COR-L47 (cell line): ENCODE measurements at regions not wholly inside any gene's neighbourhood (a gene's known extent, or its start where the extent isn't known, plus 50 kb on each side); places are given as distances from the start of the nearest gene placed in this dataset.
A peak's percentile ranks its signal among the peaks of the same experiment; 100 is the strongest.

ENCODE experiments used
- DNase-seq: peaks from one replicate; lab custom pipeline; 2025; lab: John Stamatoyannopoulos, UW

DNA sequence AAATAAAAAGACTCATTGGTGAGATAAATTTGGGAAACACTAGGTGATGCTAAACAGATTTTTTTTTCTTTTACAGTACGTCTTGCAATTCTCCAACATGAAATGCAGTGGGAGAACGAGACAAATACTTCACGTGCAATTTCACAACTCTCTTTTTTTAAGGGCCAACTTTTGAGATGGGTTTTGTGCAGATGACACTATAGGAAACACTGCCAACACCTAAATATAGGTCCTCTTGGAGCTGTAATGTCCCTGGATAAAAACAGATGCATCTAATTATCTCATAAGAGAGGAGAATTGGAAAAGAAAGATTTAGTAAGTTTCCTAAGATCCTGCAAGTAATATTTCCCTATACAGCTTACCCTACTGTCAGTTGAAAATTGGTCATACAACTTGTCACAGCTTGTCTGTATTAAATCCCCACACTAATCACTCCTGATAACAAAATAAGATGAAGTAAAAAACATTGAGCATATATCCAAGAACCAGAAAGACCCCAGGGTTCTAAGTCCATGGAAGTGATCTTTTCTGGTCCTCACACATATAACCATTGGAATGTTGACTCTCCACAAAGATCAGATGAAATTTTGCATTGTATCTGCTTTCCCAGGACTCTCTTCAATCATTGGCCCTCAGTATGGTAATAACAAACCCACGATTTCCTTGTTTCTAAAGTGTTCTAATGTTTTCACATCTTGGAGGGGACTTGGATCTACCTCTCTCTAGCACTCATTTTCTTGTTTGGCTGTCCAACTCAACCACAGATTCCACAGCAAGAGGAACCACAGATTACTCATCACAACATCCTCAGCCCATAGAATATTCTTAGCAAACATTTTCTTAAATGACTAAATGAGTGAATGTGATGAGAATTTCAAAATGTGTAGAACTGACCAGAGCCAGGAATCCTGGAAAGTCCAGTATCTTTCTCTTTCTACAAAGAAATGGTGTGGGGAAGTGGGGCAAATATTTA is 769.4 kb upstream of the USP15 start:
- DNase-seq: no peak

DNA sequence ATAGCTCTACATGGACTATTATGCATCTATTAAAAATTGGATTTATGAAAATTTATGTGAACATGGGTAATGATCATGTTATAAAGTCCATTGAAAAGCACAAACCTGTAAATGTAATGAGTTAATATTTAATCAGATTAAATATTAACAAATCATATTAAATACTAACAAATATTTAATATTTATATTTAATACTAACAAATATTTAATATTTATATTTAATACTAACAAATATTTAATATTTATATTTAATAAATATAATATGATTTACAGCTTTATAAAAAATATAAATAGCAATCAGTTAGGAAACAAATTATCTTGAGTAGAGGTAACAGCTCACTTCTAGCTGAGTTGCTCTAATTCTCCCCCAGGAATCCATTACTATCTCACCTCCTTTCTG is 758.0 kb upstream of the USP15 start:
- no peak for DNase-seq

DNA sequence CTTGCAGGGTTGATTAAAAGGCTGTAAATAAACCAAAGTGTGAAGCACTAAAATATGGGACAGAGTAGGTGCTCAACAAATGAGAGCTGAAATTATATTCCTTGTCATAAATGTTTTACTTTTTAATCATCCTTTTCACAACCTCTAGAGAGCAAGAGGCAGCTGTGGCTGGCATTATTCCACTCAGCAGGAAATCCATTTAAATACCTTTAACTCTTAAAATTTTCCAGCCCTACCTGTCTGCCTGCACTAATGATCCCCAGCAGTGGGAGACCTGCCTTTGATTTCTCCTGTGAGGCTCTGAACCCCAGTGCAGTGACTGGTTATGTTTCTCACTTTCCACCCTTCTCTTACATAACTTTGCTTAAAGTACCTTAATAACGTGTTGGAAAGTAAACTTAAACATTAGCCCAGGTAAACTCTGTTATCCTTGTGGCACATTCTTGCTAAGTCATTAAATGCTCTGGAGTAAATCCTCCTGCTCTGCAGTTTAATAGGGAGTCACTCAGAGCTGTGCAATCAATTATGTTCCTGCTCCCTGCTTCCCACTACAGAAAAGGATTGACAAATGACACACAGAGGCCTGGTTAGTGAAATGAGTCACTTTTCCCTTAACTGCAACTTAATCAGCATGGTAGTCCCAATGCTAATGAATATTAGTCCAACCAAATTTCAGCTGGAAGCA is 755.7 kb upstream of the USP15 start:
- DNase-seq: peak; percentile 8

DNA sequence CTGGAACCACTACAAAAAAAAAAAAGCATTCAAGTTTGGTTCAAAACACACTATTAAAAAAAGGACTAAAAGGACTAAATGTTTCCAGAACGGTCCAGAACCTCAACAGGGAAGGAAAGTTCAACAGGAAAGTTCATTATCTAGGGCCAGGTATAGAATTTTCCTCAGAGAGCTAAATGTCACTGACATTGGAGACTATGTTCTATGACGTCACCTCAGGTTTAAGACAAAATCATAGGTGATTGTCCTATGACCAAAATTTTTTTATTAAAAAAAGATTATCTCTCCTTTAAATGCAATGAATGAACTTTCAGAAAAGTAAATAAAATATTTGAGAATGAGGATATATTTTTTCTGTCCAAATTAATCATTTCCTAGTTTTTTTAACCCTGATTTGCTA is 746.7 kb upstream of the USP15 start:
- DNase-seq: no peak

DNA sequence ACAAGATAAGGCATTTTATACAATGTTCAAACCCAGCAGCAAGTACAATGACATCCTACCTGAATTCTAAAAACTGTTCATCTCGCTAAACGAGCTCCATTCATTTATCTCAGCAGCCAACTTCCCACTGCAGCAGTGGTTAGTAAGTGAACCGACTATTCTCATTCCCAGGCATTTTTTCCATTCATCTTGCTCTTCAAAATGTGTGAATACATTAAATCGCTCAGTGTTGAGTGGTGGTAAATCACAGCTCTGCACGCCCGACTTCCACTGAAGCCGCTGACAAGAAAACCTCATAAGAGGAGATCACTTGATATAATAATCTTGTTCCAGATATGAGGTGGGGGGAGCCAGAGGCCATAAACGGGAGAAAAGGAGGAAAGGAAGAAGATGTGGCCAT is 746.2 kb upstream of the USP15 start:
- no peak for DNase-seq

DNA sequence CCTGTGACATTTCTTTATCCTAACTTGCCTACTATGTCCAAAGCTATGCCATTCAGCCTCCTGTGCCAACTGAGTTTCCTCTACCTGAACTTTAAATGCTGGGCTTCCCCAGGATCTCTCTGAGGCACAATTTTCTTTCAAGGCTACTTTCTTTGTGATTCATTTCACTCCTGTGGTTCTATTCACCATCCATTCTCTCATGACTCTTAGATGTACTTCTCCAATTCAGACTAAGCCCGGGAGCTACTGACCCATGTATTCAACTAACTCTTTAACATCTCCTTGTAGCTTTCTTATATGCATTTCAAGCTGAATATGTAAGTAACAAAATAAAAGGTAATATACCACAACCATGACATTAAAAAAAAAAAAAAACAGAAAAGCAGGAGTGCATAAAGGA is 738.9 kb upstream of the USP15 start:
- DNase-seq: no peak

DNA sequence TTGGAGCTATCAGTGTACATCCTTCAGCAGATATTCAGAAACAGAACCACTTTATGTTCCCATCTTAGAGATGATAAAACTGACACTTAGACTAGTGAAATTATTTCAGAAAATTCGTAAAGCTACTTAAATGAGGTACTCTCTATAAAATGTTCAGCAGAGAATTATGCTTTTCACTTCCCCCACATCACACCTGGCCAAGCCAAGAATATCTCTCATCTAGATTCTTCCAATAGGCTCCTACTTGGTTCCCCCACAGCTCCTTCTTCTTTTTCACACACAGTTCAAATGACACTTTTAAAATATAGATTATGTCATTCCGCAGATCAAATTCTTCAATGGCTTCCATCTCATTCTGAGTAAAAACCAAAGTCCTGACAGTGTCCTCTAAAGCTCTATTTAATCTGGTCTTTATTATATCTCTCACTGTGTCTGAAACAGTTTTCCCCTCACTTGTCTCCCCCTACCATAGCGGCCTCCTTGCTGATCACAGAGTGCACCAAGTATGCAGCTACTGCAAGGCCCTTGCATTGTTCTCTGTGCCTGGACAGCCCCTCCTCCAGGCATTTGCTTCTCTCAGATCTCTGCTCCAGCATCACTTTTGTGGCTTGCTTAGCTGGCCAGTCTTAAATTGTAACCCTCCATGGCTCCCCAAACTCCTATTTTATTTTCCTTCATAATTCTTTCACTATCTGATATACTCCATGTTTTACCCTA is 736.8 kb upstream of the USP15 start:
- DNase-seq: no peak

DNA sequence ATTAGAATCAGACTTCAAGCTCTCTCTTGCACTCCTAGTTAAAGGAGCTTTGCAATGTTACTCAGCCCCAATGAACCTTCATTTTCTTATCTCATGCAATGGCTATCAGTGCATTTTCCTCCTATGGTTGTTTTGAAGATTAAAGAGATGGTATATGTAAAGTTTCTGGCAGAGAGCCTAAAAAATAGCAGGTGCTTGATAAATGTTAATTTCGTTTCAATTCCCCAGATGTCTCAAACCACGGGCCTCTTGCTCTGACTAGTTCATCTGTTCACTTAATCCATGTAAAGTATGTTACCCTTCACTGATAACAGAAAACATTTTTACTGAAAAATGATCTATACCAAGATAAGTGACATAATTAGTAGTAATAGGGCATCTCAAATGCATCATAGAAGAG is 735.4 kb upstream of the USP15 start:
- no peak for DNase-seq

DNA sequence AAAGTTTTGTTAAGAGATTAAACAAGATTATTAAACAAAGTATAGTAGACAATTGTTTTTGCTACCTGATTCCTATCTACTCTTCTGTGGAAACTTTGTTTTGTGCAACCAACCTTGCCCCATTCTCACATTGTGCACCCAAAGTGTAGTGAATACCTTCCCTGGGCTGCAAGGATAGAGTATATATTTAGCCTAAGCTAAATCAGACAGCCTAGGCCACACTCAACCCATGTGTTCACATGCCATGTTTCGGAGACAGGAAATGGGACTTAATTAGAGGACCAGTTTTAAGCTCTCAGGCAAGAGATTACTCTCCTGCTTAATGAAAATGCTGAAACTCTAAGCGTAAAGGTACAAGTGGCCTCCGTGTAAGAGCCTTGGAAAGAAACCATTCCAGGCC is 734.9 kb upstream of the USP15 start:
- DNase-seq: no peak

DNA sequence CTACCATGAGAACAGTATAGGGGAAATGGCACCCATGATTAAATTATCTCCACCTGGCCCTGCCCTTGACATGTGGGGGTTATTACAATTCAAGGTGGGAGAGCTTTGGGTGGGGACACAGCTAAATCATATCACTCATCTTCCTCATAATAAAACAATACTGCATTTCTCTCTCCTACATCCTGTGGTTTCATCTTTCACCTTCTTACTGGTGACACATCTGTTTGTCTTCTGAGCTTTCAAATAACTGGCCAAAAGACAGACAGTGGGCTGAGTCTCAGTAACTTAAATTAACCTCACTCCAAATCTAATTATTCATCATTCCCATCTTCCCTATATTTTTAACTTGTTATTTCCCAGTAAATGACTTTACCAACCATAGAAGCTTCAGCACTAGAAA is 729.7 kb upstream of the USP15 start:
- no peak for DNase-seq

DNA sequence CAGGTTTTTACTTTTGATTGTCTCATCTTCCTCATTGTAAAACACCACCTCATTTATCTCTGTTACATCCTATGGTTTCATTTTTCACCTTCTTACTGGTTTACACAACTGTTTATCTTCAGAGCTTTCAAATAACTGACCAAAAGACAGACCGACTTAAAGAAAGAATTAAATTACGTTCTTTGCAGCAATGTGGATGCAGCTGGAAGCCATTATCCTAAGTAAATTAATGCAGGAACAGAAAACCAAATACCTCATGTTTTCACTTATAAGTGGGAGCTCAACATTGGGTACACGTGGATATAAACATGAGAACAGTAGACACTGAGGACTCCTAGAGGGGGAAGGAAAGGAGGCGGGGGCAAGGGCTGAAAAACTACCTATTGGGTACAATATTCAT is 729.0 kb upstream of the USP15 start:
- no peak for DNase-seq

DNA sequence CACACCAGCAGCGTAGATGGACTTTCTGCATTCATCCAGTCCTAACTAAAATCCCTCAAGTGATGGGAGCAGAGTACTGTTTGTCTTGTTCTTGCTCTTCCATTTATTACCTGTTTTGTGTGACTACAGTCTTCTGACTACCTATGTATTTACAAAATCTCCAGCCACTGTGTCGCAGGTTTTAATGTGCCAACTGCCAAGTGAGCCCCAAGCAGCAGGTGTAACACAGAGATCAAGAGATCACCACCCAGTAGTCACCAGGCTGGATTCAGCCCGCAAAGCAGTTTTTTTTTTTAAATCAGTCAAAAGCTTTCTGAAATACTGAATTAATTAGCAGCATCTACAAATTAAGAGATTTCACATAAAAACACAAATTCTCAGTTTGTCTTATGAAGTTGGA is 724.1 kb upstream of the USP15 start:
- DNase-seq: no peak

DNA sequence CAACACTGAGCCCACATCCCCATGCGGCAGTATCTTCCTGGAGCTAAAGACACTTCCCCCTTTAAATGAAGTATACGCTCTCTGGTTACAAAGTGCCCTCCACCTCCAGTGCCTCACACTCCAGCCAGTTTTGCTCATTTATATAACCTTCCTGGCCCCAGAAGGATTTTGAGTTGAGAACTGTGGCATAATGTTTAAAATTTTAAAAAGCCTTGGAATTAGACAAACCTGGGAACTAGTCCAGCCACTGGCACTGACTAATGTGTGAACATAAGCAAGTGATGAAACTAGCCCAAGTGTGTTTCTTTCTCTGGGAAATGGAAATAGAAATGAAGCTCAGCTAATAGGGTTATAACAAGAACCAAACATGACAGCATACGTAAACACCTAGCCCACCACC is 723.7 kb upstream of the USP15 start:
- no peak for DNase-seq

DNA sequence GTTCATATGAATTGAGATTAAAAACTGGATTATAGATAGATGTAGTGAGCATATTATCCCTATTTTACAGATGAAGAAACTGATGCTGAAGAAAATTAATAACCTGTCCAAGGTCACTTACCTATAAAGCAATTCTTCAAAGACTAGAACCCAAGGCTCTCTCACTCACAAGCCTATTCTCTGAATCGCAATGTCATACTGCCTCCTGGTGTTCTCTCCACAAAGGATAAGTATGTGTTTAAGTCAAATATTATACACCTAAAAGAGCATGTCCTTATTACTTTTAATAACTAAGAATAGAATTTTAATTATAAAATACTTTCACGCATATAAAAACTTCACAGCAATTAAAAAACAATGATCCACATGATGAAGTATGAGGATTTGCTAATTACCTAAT is 721.3 kb upstream of the USP15 start:
- DNase-seq: no peak

DNA sequence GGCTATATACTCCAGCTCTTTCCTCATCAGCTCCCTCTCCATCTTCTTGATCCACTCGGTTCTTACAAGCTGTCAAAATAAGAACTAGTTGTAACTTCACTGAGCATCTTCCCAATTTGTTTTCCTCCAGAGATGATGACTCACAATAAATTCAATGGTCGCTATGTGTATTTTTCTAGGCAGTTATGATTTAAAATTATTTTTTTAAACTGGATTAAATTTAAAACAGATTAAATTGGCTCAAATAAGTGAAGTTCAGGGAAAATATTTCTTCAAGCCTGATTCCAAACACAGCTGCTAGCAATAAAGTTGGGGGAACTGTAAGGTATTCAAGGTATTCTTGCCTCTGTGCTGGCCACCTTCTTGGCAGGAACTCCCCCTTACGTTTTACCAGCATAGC is 717.7 kb upstream of the USP15 start:
- no peak for DNase-seq

DNA sequence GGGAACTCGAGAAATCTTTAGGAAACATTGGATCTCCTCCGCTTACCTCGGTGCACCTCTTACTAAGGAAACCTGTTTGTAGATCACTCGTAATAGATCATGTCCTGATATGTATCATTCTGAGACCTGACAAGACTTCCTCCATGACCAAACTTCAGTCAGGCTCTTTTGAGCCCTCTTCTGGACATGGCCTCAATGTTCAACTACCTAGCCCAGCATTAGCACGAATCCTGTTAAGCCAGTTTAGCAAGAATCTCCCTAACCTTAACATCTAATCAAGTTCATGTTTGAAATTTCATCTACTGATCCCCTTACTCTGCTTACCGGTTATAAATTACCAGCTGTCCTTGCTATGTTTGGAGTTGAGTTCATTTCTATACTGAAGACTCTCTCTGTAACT is 713.9 kb upstream of the USP15 start:
- DNase-seq: no peak

DNA sequence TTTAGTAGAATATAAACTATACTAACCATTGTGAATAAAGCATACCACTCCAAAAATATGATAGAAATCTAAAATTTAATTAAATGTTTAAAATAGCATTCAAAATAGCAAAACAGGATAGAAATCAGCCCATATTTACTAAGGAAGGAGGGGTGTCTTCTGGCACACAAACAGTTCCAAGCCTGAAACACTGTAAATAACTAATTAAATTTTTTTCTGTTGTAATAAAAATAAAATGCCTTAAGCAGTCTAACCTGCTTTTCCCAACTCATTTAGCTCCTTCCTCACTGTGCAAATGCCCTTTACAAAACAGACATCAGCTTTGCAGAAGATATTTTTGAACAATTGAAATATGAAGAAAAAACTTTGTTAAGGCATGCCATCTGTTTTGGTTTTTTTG is 707.1 kb upstream of the USP15 start:
- no peak for DNase-seq

DNA sequence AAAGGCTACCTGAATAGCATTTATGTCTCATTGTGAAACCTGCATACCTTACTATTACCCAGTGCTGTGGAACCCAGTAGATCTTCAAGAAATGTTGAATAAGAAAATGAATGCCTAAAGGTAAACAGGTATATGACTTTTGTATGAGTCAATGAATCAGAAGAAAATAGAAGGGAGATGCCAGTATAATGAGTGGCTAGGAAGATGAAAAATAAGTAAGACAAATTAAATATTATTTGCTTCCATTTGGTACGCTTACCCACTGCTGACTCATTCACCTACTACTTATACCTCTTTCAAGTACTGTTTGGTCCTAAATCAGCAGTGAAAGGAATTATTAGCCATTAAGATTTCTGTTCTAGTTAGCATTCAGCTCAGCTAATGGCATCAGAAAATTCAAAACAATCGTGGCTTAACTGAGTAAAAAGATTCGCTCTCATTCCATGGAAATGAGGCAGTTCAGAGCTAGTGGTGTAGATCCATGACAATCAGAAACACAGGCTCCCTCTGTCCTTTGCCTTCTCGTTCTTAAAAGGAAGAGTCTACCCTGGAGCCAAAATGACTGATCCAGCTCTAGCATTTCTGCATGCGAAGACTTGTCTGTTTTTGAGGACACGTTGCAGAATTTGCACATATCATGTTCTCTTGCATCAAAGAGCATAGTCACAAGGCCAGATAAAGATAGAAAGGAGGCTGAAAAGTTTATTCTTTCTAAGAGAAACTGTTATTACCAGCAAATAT is 705.8 kb upstream of the USP15 start:
- DNase-seq: no peak

DNA sequence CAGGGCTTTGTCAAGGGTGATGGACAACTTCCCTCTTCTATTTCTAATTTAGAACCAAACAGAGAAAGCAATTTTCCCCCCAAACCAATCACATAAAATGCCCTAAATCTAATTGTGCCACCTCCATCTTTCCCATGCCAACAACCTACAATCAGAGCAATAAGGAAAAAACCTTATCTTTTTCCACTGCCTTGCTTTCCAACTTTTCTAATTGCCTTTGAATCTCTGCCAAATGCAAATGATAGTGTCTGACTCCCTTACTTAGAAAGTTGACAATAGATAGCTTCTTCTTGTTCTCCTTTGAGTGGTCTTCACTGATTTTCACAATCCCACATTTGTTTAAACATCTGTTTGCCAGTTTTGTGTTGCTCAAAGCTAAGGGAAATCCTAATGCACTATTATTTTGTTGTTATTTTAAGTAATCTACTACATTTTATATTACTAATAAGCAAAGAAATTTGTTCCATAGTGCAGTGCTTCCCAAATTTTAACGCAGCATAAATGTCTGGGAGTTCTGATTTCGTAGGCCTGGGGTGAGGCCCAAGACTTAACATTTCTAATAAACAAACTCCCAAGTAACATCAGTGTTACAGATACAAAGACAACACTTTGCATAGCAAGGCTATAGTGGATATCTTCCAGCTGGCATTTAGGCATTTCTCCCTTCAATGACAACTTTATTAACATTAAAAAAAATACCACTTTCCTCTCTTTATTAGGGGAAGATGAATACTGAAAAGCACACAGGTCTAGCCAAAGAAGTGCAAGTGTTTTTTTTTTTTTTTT is 696.3 kb upstream of the USP15 start:
- DNase-seq: no peak

DNA sequence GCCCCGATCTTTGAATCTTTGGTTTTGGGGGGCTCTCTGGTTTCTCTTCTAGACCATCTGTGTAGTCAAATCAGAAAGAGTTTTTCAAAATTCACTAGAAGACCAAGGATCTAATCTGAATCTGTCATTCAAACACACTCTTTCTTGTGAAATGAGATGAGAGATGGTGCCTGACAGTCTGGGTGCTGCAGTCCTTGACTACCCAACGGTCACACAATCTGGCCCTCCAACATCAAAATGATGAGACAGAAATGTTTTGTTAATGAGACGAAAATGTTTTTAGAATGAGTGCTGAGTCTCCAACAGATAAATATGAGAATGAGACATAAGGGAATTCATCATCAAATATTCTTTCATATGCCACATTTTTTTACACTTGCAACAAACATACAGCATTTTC is 695.7 kb upstream of the USP15 start:
- no peak for DNase-seq

DNA sequence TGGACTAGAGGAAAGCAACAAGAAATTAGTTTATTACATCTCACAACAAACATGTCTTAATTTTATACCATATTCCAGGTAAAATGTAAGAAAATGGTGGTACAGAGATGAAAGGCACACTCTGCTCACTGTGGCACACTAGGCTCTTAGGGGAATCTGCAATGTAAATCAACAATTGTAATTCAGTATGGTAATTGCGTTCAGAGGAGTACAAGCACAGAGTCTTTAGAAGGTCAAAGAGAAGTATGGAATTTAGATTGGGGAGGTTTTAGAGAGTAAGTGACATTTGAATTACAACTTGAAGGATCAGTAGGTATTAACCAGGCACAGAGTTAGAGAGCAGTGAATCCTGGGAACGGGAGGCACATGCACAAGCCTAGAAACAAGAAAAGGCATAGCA is 694.0 kb upstream of the USP15 start:
- DNase-seq: no peak
